Osteoblast (primary cell): ENCODE measurements at regions not wholly inside any gene's neighbourhood (a gene's known extent, or its start where the extent isn't known, plus 50 kb on each side); places are given as distances from the start of the nearest gene placed in this dataset.

Source experiments
- DNase-seq: peaks from one replicate; pipeline ENCODE4 v3.0.0; 2011; ENCODE audit warnings: low spot score, mixed read lengths; ENCODE audit not compliant: insufficient read length; ENCODE audit errors: missing footprints
- H2AFZ ChIP-seq: 2 replicates; pipeline ENCODE4 v1.6.0; 2011; ENCODE audit warnings: mild to moderate bottlenecking, low read length
- H3K27ac ChIP-seq: 2 replicates; pipeline ENCODE4 v1.5.1; 2011; ENCODE audit warnings: mild to moderate bottlenecking, low read depth, low read length, moderate library complexity
- H3K27me3 ChIP-seq: 2 replicates; pipeline ENCODE4 v1.6.0; 2012; ENCODE audit warnings: mild to moderate bottlenecking, control low read depth, inconsistent platforms, low read length, moderate library complexity; ENCODE audit not compliant: insufficient read depth
- H3K36me3 ChIP-seq: 2 replicates; pipeline ENCODE4 v1.5.1; 2011; ENCODE audit warnings: mild to moderate bottlenecking, low read length, control low read depth, moderate library complexity; ENCODE audit not compliant: insufficient read depth
- H3K4me1 ChIP-seq: 2 replicates; pipeline ENCODE4 v1.5.1; 2011; ENCODE audit warnings: mild to moderate bottlenecking, low read length, control low read depth, moderate library complexity; ENCODE audit not compliant: insufficient read depth
- H3K4me2 ChIP-seq: 2 replicates; pipeline ENCODE4 v1.6.0; 2011; ENCODE audit warnings: mild to moderate bottlenecking, low read length; ENCODE audit not compliant: insufficient read depth
- H3K4me3 ChIP-seq: fragments of 200-600 bp; sonication (generic); 3 replicates; pipeline ENCODE4 v1.5.1; 2012; ENCODE audit warnings: mild to moderate bottlenecking, low read length, inconsistent platforms; ENCODE audit not compliant: insufficient read depth
- H3K79me2 ChIP-seq: 2 replicates; pipeline ENCODE4 v1.6.0; 2012; ENCODE audit warnings: mild to moderate bottlenecking, low read length, control low read depth, inconsistent platforms; ENCODE audit not compliant: insufficient read depth
- H3K9me3 ChIP-seq: 2 replicates; pipeline ENCODE4 v1.5.1; 2011; ENCODE audit warnings: low read depth, low read length, control low read depth
- H4K20me1 ChIP-seq: 2 replicates; pipeline ENCODE4 v1.6.0; 2012; ENCODE audit warnings: mild to moderate bottlenecking, low read length, control low read depth; ENCODE audit not compliant: insufficient read depth
- TF ChIP-seq, protein P1 (sequence below): IDR thresholded peaks from 2 replicates; pipeline ENCODE4 v1.5.1; 2011; ENCODE audit warnings: mild to moderate bottlenecking, low read depth, low read length, moderate library complexity; ENCODE audit errors: extremely low read depth

DNA sequence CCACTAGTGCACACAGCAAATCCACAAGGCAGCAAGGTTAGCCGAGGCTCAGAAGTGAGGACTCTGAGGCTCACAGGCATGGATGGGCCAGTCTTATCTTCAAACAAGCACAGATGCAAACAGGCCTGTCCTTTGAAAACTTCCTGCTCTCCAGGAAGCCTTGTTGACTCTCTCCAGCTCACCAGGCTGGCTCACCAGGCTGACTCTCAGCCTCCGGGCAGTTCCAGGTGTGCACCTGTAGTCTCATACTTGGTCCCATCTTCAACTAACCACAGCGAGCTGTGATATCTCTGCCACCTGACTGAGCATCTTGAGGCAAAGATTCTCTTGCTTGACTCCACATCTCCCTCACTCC lies 173.9 kb upstream of the ZMIZ1 start:
- Histone ChIP-seq H3K4me2 (no peak overlapping the region), H3K27ac (no peak overlapping the region), H3K79me2 (no peaks in the 10 kb centered on the region), H3K4me1 (no peaks in the 10 kb centered on the region), H3K9me3 (no peaks in the 10 kb centered on the region), H3K27me3 (peaks cover 43% of the 10 kb centered on the region), H3K4me3 (no peak overlapping the region), H3K36me3 (no peaks in the 10 kb centered on the region), H2AFZ (no peak overlapping the region), H4K20me1 (no peaks in the 10 kb centered on the region)
- TF ChIP-seq, protein P1, sequence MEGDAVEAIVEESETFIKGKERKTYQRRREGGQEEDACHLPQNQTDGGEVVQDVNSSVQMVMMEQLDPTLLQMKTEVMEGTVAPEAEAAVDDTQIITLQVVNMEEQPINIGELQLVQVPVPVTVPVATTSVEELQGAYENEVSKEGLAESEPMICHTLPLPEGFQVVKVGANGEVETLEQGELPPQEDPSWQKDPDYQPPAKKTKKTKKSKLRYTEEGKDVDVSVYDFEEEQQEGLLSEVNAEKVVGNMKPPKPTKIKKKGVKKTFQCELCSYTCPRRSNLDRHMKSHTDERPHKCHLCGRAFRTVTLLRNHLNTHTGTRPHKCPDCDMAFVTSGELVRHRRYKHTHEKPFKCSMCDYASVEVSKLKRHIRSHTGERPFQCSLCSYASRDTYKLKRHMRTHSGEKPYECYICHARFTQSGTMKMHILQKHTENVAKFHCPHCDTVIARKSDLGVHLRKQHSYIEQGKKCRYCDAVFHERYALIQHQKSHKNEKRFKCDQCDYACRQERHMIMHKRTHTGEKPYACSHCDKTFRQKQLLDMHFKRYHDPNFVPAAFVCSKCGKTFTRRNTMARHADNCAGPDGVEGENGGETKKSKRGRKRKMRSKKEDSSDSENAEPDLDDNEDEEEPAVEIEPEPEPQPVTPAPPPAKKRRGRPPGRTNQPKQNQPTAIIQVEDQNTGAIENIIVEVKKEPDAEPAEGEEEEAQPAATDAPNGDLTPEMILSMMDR, result no peak
- DNase-seq, result no peak

DNA sequence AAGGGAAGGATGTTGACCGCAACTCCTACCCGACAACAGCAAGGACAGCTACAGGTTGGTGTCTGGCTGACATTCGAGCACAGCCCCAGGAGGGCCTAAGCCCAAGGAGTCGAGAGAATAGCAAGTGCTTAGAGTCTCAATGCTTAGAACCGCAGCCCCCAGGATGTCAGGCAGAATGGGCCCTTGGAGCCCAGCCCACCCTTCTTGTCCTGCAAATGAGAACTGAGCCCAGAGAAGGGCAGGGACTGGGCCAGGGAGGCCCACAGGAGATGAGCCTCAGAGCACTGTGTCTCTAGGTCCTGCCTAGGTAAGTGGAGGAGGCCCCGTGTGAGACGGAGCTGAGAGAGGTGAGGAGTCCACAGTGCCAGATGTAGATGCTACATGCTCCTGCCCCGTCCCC lies 173.3 kb upstream of the ZMIZ1 start:
- Histone ChIP-seq H3K79me2 (no peaks in the 10 kb centered on the region), H3K36me3 (no peaks in the 10 kb centered on the region), H3K4me3 (no peak overlapping the region), H4K20me1 (no peaks in the 10 kb centered on the region), H3K27me3 (peaks cover 40% of the 10 kb centered on the region), H2AFZ (no peak overlapping the region), H3K9me3 (no peaks in the 10 kb centered on the region), H3K27ac (no peak overlapping the region), H3K4me2 (no peak overlapping the region), H3K4me1 (no peaks in the 10 kb centered on the region)
- no peak for DNase-seq
- TF ChIP-seq, protein P1, result no peak

DNA sequence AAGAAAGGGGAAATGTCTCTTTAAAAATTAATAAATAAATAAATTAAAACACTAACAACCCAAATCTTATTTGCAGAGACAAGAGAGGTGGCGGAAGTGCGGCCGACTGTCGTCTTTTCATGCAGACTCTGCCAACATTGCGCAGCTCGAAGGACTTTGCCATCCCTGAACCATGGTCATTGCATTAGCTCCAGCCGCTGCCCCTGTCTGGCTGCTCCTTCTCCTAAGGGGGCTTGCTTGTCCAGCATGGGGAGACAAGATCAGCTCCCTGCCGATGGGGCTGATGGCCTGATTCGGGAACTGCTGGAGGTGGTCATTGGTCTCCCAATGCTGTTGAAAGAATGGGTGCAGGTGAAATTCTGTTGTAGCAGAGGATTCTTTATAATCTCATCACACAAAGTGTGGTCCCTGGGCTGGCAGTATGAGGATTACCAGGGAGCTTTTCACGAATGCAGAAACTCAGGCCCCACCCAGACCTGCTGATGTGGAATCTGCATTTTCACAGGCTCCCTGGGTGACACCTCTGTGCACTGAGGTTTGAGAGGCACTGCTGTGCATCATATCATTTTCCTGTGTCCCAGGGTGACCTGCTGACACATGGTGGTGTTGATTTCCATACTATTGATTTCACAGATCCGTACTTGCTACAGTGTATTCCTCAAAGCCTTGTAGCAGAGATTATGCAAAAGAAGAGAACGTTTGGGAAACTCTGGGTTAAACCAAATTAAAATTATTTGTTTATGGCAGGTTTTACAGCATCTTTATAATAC lies 172.4 kb upstream of the ZMIZ1 start:
- H3K4me1 ChIP-seq, result no peaks in the 10 kb centered on the region
- H3K27me3 ChIP-seq, result peaks cover 36% of the 10 kb centered on the region
- H3K4me2 ChIP-seq, result no peak overlapping the region
- no peak overlapping the region for H2AFZ ChIP-seq
- no peaks in the 10 kb centered on the region for H3K79me2 ChIP-seq
- no peaks in the 10 kb centered on the region for H3K9me3 ChIP-seq
- TF ChIP-seq, protein P1, result no peak
- no peaks in the 10 kb centered on the region for H4K20me1 ChIP-seq
- no peak overlapping the region for H3K4me3 ChIP-seq
- no peaks in the 10 kb centered on the region for H3K36me3 ChIP-seq
- H3K27ac ChIP-seq, result no peak overlapping the region
- DNase-seq, result no peak

DNA sequence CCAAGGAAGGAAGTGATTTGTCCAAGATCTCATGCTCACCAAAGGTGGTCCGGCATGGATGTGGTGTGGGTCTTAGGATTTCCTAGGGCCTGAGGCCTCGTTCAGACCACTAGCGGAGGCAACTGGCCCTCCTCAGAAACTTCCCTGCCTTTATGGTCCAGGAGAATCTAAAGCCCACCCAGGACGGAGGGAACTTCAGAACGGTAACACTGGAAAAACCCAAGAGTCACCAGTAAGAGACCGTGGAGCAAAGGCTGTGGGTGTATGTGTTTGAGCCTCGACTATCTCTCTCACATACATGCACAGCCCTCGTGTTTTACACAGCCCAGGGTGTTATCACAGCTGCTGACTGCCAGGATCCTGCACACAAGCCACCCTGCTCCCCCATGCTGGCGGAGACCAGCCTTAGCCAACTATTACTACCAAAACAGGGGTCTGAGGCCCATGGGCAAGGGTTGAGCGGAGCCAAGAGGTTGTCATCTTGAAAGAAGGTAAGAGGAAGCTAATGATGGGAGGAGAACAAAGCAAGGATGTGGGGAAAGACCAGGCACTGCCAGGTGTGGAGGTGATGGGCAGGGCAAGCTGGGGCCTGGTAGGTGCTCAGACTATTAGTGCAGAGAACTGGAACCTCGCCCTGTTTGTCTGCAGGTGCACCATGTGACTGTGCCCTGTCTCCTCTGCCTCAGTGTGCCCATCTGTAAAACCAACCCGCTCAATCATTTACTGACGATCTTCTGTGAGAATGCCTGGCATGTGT lies 170.2 kb upstream of the ZMIZ1 start:
- DNase-seq, result no peak
- Histone ChIP-seq H2AFZ (no peak overlapping the region), H4K20me1 (no peaks in the 10 kb centered on the region), H3K27me3 (peaks cover 29% of the 10 kb centered on the region), H3K4me1 (no peaks in the 10 kb centered on the region), H3K79me2 (no peaks in the 10 kb centered on the region), H3K4me2 (no peak overlapping the region), H3K4me3 (no peak overlapping the region), H3K36me3 (no peaks in the 10 kb centered on the region), H3K27ac (no peak overlapping the region), H3K9me3 (no peaks in the 10 kb centered on the region)
- TF ChIP-seq, protein P1, result no peak
